ENCODE measurements at regions not wholly inside any gene's neighbourhood (a gene's known extent, or its start where the extent isn't known, plus 50 kb on each side); places are given as distances from the start of the nearest gene placed in this dataset.

DNA sequence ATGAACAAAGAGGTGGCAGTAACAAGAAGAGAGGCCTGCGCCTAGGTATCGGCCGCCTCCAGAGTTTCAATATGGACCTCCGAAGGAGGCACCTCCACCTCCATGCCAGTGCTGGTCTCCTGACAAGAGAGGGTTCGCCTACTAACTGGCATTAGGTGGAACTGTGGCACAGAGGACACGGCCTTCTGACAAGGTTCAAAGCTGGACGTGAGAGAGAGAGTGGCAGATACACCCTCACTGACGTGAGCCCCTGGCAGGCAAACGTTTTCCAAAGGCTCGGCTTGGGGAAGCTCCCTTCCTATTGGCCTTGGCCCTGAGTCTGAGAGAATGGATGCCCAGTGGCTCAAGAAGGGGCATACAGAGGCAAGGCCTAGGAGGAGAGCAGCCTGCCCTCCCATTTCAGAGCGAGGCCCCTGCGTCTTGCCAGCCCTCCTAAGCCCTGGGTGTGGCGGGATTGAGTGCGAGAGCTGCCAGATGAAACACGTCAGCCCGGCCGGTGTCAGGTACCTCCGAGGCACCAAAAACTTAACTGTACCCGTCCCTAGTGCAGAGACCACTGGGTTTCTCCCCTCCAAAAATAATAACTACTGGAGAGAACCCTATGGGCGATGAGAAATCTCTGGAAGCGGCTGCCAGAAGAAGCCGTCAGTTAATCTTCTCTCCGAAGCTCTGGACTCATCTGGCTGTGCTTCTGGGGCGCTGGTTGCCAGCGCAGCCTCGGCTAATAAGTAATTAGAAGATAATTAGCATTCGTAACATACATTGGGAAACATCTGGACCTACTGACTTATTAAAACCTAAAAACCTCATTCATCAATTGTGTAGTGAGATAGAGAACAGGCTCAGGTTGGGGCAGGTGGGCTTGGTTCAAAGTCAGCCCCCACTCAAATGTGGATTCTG lies 283.6 kb downstream of the NPHP4 start:
- TF ChIP-seq, protein P1, sequence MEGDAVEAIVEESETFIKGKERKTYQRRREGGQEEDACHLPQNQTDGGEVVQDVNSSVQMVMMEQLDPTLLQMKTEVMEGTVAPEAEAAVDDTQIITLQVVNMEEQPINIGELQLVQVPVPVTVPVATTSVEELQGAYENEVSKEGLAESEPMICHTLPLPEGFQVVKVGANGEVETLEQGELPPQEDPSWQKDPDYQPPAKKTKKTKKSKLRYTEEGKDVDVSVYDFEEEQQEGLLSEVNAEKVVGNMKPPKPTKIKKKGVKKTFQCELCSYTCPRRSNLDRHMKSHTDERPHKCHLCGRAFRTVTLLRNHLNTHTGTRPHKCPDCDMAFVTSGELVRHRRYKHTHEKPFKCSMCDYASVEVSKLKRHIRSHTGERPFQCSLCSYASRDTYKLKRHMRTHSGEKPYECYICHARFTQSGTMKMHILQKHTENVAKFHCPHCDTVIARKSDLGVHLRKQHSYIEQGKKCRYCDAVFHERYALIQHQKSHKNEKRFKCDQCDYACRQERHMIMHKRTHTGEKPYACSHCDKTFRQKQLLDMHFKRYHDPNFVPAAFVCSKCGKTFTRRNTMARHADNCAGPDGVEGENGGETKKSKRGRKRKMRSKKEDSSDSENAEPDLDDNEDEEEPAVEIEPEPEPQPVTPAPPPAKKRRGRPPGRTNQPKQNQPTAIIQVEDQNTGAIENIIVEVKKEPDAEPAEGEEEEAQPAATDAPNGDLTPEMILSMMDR (IDR thresholded peaks at IDR 0.05; ENCODE audit: borderline replicate concordance, extremely low read depth, insufficient read depth), result no peak
- intact Hi-C loops (cut with DNase I), result no loop called here
- FAIRE-seq (no peak), DNase-seq (peak in 1 of 5 donors; percentile 62)
- H3K27ac ChIP-seq (ENCODE audit: low read depth in 2 of 2, low read length in 2 of 2), result no peak overlapping the region
- H3K9me3 ChIP-seq (ENCODE audit: control insufficient read depth in 2 of 3, insufficient read depth in 1 of 3, low read length in 3 of 3), result no peaks in the 10 kb centered on the region
- no peaks in the 10 kb centered on the region for H3K36me3 ChIP-seq (ENCODE audit: control insufficient read depth in 2 of 3, insufficient read depth in 3 of 3, low read length in 3 of 3)
- H3K9ac ChIP-seq (ENCODE audit: low read length in 3 of 3), result no peak overlapping the region
- H3K4me1 ChIP-seq (ENCODE audit: control insufficient read depth in 2 of 3, insufficient read depth in 2 of 3, low read depth in 1 of 3, low read length in 3 of 3), result no peaks in the 10 kb centered on the region
- no peak overlapping the region for H3K4me3 ChIP-seq (ENCODE audit: low read length in 3 of 3)
- H3K27me3 ChIP-seq (ENCODE audit: control insufficient read depth, insufficient read depth, low read length), result no peaks in the 10 kb centered on the region

- H3K9me3 ChIP-seq (ENCODE audit: control insufficient read depth in 2 of 3, insufficient read depth in 1 of 3, low read length in 3 of 3), result no peaks in the 10 kb centered on the region
- no peak overlapping the region for H3K4me3 ChIP-seq (ENCODE audit: low read length in 3 of 3)
- intact Hi-C loops (cut with DNase I), result no loop called here
- H3K27me3 ChIP-seq (ENCODE audit: control insufficient read depth, insufficient read depth, low read length), result no peaks in the 10 kb centered on the region
- TF ChIP-seq, protein P1 (IDR thresholded peaks at IDR 0.05; ENCODE audit: borderline replicate concordance, extremely low read depth, insufficient read depth), result no peak
- no peak overlapping the region for H3K27ac ChIP-seq (ENCODE audit: low read depth in 2 of 2, low read length in 2 of 2)
- no peaks in the 10 kb centered on the region for H3K36me3 ChIP-seq (ENCODE audit: control insufficient read depth in 2 of 3, insufficient read depth in 3 of 3, low read length in 3 of 3)
- no peaks in the 10 kb centered on the region for H3K4me1 ChIP-seq (ENCODE audit: control insufficient read depth in 2 of 3, insufficient read depth in 2 of 3, low read depth in 1 of 3, low read length in 3 of 3)
- FAIRE-seq (no peak), DNase-seq (peak in 1 of 5 donors; percentile 21)
- no peak overlapping the region for H3K9ac ChIP-seq (ENCODE audit: low read length in 3 of 3)
Observed at GRCh38 chr1:5707566-5708345, 284.5 kb downstream of the NPHP4 start.

DNA sequence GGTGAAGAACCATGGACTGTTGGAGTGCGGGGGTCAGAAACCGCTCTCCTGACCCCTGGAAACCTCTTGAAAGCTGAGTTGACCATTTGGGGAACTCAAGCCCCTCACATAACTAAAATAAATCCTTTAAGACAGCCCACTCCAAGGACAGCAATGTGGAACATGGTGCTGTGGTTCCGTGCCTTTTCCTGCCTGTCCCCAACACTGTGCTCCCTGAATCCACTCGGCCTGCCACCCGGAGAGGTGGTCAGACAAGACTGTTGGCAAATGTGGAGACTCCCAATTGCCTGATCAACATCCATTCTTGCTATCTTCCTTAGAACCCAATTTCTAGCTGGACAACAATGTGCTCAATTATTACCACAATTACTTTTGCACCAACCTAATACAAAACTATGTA lies 286.0 kb downstream of the NPHP4 start:
- TF ChIP-seq, protein P1 (IDR thresholded peaks at IDR 0.05; ENCODE audit: borderline replicate concordance, extremely low read depth, insufficient read depth), result no peak
- DNase-seq (no peak), FAIRE-seq (no peak)
- no peaks in the 10 kb centered on the region for H3K9me3 ChIP-seq (ENCODE audit: control insufficient read depth in 2 of 3, insufficient read depth in 1 of 3, low read length in 3 of 3)
- no peaks in the 10 kb centered on the region for H3K4me1 ChIP-seq (ENCODE audit: control insufficient read depth in 2 of 3, insufficient read depth in 2 of 3, low read depth in 1 of 3, low read length in 3 of 3)
- no peak overlapping the region for H3K4me3 ChIP-seq (ENCODE audit: low read length in 3 of 3)
- H3K27ac ChIP-seq (ENCODE audit: low read depth in 2 of 2, low read length in 2 of 2), result no peak overlapping the region
- intact Hi-C loops (cut with DNase I), result no loop called here
- no peaks in the 10 kb centered on the region for H3K36me3 ChIP-seq (ENCODE audit: control insufficient read depth in 2 of 3, insufficient read depth in 3 of 3, low read length in 3 of 3)
- H3K9ac ChIP-seq (ENCODE audit: low read length in 3 of 3), result no peak overlapping the region
- no peaks in the 10 kb centered on the region for H3K27me3 ChIP-seq (ENCODE audit: control insufficient read depth, insufficient read depth, low read length)
